ENCODE measurements at regions not wholly inside any gene's neighbourhood (a gene's known extent, or its start where the extent isn't known, plus 50 kb on each side); places are given as distances from the start of the nearest gene placed in this dataset.

- no peak for DNase-seq
- no peaks in the 10 kb centered on the region for H3K27me3 ChIP-seq (ENCODE audit: insufficient read depth)
- H3K27ac ChIP-seq (ENCODE audit: low read depth in 2 of 2, low read length in 1 of 2): peak overlapping the region in 1 of 2 experiments; percentile 6; a peak in 1 of 4 replicates
- no peaks in the 10 kb centered on the region for H3K9me2 ChIP-seq
- H3K4me2 ChIP-seq: no peak overlapping the region
- TF ChIP-seq TCF12 (IDR thresholded peaks at IDR 0.05) (no peak), FOSL2 (IDR thresholded peaks at IDR 0.05; ENCODE audit: borderline replicate concordance, low read depth) (no peak), YY1 (IDR thresholded peaks at IDR 0.05; ENCODE audit: low read depth) (no peak), CHD2 (IDR thresholded peaks at IDR 0.05; ENCODE audit: low read length, partially characterized antibody) (no peak)
- ChIA-PET POLR2A (no interaction called here), CTCF (no interaction called here)
- no peak overlapping the region for H3K4me3 ChIP-seq (ENCODE audit: low read depth in 2 of 2, low read length in 1 of 2)
- no peaks in the 10 kb centered on the region for H3K36me3 ChIP-seq (replicated peaks in 1 of 2; ENCODE audit: control insufficient read depth in 1 of 2, insufficient read depth in 2 of 2, low read length in 1 of 2)
- no peak overlapping the region for H2AFZ ChIP-seq (ENCODE audit: low read depth)
- H3K9ac ChIP-seq: no peak overlapping the region
- H4K20me1 ChIP-seq (ENCODE audit: insufficient read depth): no peaks in the 10 kb centered on the region
- H3K79me2 ChIP-seq (ENCODE audit: insufficient read depth): no peaks in the 10 kb centered on the region
- H3K9me3 ChIP-seq: no peaks in the 10 kb centered on the region
- H3F3A ChIP-seq (replicated peaks; ENCODE audit: insufficient read depth): no peaks in the 10 kb centered on the region
- peaks cover 0 to 6% of the 10 kb centered on the region in 2 experiments; a peak in 2 of 4 replicates for H3K4me1 ChIP-seq (ENCODE audit: control insufficient read depth in 1 of 2, insufficient read depth in 2 of 2, low read depth in 1 of 2, low read length in 1 of 2)
Measured at GRCh38 chr12:103053089-103053488, 95.6 kb downstream of the ASCL1 start.

DNA sequence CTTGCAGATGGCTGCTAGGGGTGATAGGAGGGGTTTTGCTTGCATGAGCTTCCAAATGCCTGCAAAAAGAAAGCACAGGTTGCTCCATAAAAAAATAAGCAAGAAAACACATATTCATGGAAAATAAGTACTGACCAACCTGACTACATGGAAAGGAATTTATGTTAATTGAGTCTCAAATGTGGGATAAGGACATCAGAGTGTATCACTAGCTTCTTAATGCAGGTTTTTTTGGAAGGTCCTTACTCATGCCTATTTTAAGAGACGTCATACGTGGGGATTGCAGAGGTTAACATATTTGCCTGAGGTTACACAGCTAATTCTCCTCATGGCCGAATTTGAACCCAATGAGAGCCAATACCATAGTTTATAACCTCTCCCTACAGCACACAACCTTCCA is 116.2 kb downstream of the ASCL1 start:
- WGBS (ENCODE audit: low lambda C conversion rate): 50% methylated on average over 3 of the region's 3 CpGs
- H3K4me2 ChIP-seq: no peak overlapping the region
- H3K27me3 ChIP-seq (ENCODE audit: insufficient read depth): no peaks in the 10 kb centered on the region
- H2AFZ ChIP-seq (ENCODE audit: low read depth): no peak overlapping the region
- no peak for DNase-seq
- no peaks in the 10 kb centered on the region for H3F3A ChIP-seq (replicated peaks; ENCODE audit: insufficient read depth)
- H3K9ac ChIP-seq: no peak overlapping the region
- CTCF ChIA-PET: no interaction called here
- H3K27ac ChIP-seq (ENCODE audit: low read depth in 2 of 2, low read length in 1 of 2): no peak overlapping the region
- H3K79me2 ChIP-seq (ENCODE audit: insufficient read depth): no peaks in the 10 kb centered on the region
- POLR2A ChIA-PET: no interaction called here
- H4K20me1 ChIP-seq (ENCODE audit: insufficient read depth): no peaks in the 10 kb centered on the region
- no peak overlapping the region for H3K4me3 ChIP-seq (ENCODE audit: low read depth in 2 of 2, low read length in 1 of 2)
- 0 out of 2 replicates have a peak, but pooled peaks cover 6% of the 10 kb centered on the region for H3K9me3 ChIP-seq
- H3K9me2 ChIP-seq: 0 out of 2 replicates have a peak, but pooled peaks cover 2% of the 10 kb centered on the region
- no peak for TF ChIP-seq TEAD4 (IDR thresholded peaks at IDR 0.05; ENCODE audit: borderline replicate concordance, insufficient read depth)
- no peak for TF ChIP-seq USF1 (IDR thresholded peaks at IDR 0.05; ENCODE audit: borderline replicate concordance, low read depth)
- TF ChIP-seq FOXM1 (IDR thresholded peaks at IDR 0.05; ENCODE audit: low read depth): no peak
- TF ChIP-seq RAD21 (IDR thresholded peaks at IDR 0.05; ENCODE audit: low read length): no peak
- no peaks in the 10 kb centered on the region for H3K4me1 ChIP-seq (ENCODE audit: control insufficient read depth in 1 of 2, insufficient read depth in 2 of 2, low read depth in 1 of 2, low read length in 1 of 2)
- no peaks in the 10 kb centered on the region for H3K36me3 ChIP-seq (replicated peaks in 1 of 2; ENCODE audit: control insufficient read depth in 1 of 2, insufficient read depth in 2 of 2, low read length in 1 of 2)

- POLR2A ChIA-PET: no interaction called here
- Histone ChIP-seq H3K9ac (no peak overlapping the region), H3K27me3 (ENCODE audit: insufficient read depth) (no peaks in the 10 kb centered on the region), H3K79me2 (ENCODE audit: insufficient read depth) (no peaks in the 10 kb centered on the region), H3K4me3 (ENCODE audit: low read depth in 2 of 2, low read length in 1 of 2) (no peak overlapping the region), H4K20me1 (ENCODE audit: insufficient read depth) (no peaks in the 10 kb centered on the region), H2AFZ (ENCODE audit: low read depth) (no peak overlapping the region), H3K9me3 (0 out of 2 replicates have a peak, but pooled peaks cover 6% of the 10 kb centered on the region), H3K36me3 (replicated peaks in 1 of 2; ENCODE audit: control insufficient read depth in 1 of 2, insufficient read depth in 2 of 2, low read length in 1 of 2) (no peaks in the 10 kb centered on the region), H3K4me2 (no peak overlapping the region), H3K9me2 (0 out of 2 replicates have a peak, but pooled peaks cover 2% of the 10 kb centered on the region), H3F3A (replicated peaks; ENCODE audit: insufficient read depth) (no peaks in the 10 kb centered on the region), H3K27ac (ENCODE audit: low read depth in 2 of 2, low read length in 1 of 2) (no peak overlapping the region), H3K4me1 (ENCODE audit: control insufficient read depth in 1 of 2, insufficient read depth in 2 of 2, low read depth in 1 of 2, low read length in 1 of 2) (no peaks in the 10 kb centered on the region)
- TF ChIP-seq FOXJ3 (CRISPR knock-in tag; IDR thresholded peaks at IDR 0.05) (no peak), MXI1 (IDR thresholded peaks at IDR 0.05; ENCODE audit: low read depth, low read length) (no peak), GATA2 (CRISPR knock-in tag; IDR thresholded peaks at IDR 0.05) (no peak), YY1 (IDR thresholded peaks at IDR 0.05; ENCODE audit: low read depth) (no peak), MAX (IDR thresholded peaks at IDR 0.05; ENCODE audit: low read depth) (no peak), GABPA (IDR thresholded peaks at IDR 0.05; ENCODE audit: low read depth) (no peak)
- WGBS (ENCODE audit: low lambda C conversion rate): 24% methylated on average over 2 of the region's 2 CpGs
- CTCF ChIA-PET: interaction anchor here (1.3 kb wide), 1 partner anchor 11 kb away, joined by 4 read pairs; no protein-coding TSS in a partner anchor
- no peak for DNase-seq
Measured at GRCh38 chr12:103075848-103076247, 118.4 kb downstream of the ASCL1 start.
